ENCODE measurements at regions not wholly inside any gene's neighbourhood (a gene's known extent, or its start where the extent isn't known, plus 50 kb on each side); places are given as distances from the start of the nearest gene placed in this dataset.

- no peak for DNase-seq
- Histone ChIP-seq H3K9me3 (ENCODE audit: insufficient read depth, low read depth) (no peaks in the 10 kb centered on the region), H3K36me3 (ENCODE audit: low read depth) (no peaks in the 10 kb centered on the region), H3K4me2 (no peak overlapping the region), H3K79me2 (ENCODE audit: low read depth) (no peaks in the 10 kb centered on the region), H3K27me3 (ENCODE audit: insufficient read depth, low read depth) (no peaks in the 10 kb centered on the region), H3F3A (ENCODE audit: insufficient read depth, low read depth) (0 out of 2 replicates have a peak, but pooled peaks cover 6% of the 10 kb centered on the region), H4K20me1 (ENCODE audit: insufficient read depth) (no peaks in the 10 kb centered on the region), H2AFZ (no peak overlapping the region), H3K9me2 (ENCODE audit: insufficient read depth) (no peaks in the 10 kb centered on the region), H3K4me1 (replicated peaks; ENCODE audit: insufficient read depth) (peaks cover 8% of the 10 kb centered on the region), H3K27ac (no peak overlapping the region), H3K4me3 (no peak overlapping the region)
- intact Hi-C loops (cut with micrococcal nuclease; ENCODE audit: unreplicated experiment) = no loop called here
- no TSS peak for BruUV-seq (replicated peaks)
- TF ChIP-seq EZH2 (IDR thresholded peaks at IDR 0.05; ENCODE audit: low read depth) = no peak
- CTCF ChIA-PET = no interaction called here
- POLR2A ChIA-PET (ENCODE audit: unreplicated experiment) = no interaction called here
Measured at GRCh38 chr13:50158385-50159165, 143.3 kb downstream of the KCNRG start.

- POLR2A ChIA-PET (ENCODE audit: unreplicated experiment) = no interaction called here
- no peaks in the 10 kb centered on the region for H3K9me2 ChIP-seq (ENCODE audit: insufficient read depth)
- intact Hi-C loops (cut with micrococcal nuclease; ENCODE audit: unreplicated experiment) = no loop called here
- H3K4me2 ChIP-seq = no peak overlapping the region
- H2AFZ ChIP-seq = no peak overlapping the region
- H3K27ac ChIP-seq = no peak overlapping the region
- 0 out of 2 replicates have a peak, but pooled peaks cover 6% of the 10 kb centered on the region for H3F3A ChIP-seq (ENCODE audit: insufficient read depth, low read depth)
- H3K4me1 ChIP-seq (replicated peaks; ENCODE audit: insufficient read depth) = peaks cover 8% of the 10 kb centered on the region
- CTCF ChIA-PET = no interaction called here
- no peaks in the 10 kb centered on the region for H3K79me2 ChIP-seq (ENCODE audit: low read depth)
- H4K20me1 ChIP-seq (ENCODE audit: insufficient read depth) = no peaks in the 10 kb centered on the region
- H3K4me3 ChIP-seq = no peak overlapping the region
- H3K36me3 ChIP-seq (ENCODE audit: low read depth) = no peaks in the 10 kb centered on the region
- BruUV-seq (replicated peaks) = no TSS peak
- no peaks in the 10 kb centered on the region for H3K27me3 ChIP-seq (ENCODE audit: insufficient read depth, low read depth)
- no peak for TF ChIP-seq CTCF (conservative IDR thresholded peaks at IDR 0.05)
- no peak for DNase-seq
- H3K9me3 ChIP-seq (ENCODE audit: insufficient read depth, low read depth) = no peaks in the 10 kb centered on the region
Measured at GRCh38 chr13:50159607-50160006, 144.4 kb downstream of the KCNRG start.

GRCh38 chr13:50161052-50161451 lies 145.8 kb downstream of the KCNRG start:
- intact Hi-C loops (cut with micrococcal nuclease; ENCODE audit: unreplicated experiment) = no loop called here
- CTCF ChIA-PET = no interaction called here

More at GRCh38 chr13:50161052-50161451, 145.8 kb downstream of the KCNRG start:
- Histone ChIP-seq H3K4me1 (replicated peaks; ENCODE audit: insufficient read depth) (peaks cover 8% of the 10 kb centered on the region), H3K36me3 (ENCODE audit: low read depth) (no peaks in the 10 kb centered on the region), H3K9me2 (ENCODE audit: insufficient read depth) (no peaks in the 10 kb centered on the region), H3K79me2 (ENCODE audit: low read depth) (no peaks in the 10 kb centered on the region), H3K27me3 (ENCODE audit: insufficient read depth, low read depth) (no peaks in the 10 kb centered on the region), H3F3A (ENCODE audit: insufficient read depth, low read depth) (0 out of 2 replicates have a peak, but pooled peaks cover 6% of the 10 kb centered on the region), H3K4me3 (no peak overlapping the region), H3K27ac (no peak overlapping the region), H4K20me1 (ENCODE audit: insufficient read depth) (no peaks in the 10 kb centered on the region), H3K4me2 (no peak overlapping the region), H3K9me3 (ENCODE audit: insufficient read depth, low read depth) (no peaks in the 10 kb centered on the region), H2AFZ (no peak overlapping the region)
- no peak for TF ChIP-seq EZH2 (IDR thresholded peaks at IDR 0.05; ENCODE audit: low read depth)
- no peak for TF ChIP-seq CTCF (conservative IDR thresholded peaks at IDR 0.05)
- BruUV-seq (replicated peaks) = no TSS peak
- POLR2A ChIA-PET (ENCODE audit: unreplicated experiment) = no interaction called here
- DNase-seq = no peak

All from PC-9 (cell line).